ENCODE measurements at regions not wholly inside any gene's neighbourhood (a gene's known extent, or its start where the extent isn't known, plus 50 kb on each side); places are given as distances from the start of the nearest gene placed in this dataset.

DNA sequence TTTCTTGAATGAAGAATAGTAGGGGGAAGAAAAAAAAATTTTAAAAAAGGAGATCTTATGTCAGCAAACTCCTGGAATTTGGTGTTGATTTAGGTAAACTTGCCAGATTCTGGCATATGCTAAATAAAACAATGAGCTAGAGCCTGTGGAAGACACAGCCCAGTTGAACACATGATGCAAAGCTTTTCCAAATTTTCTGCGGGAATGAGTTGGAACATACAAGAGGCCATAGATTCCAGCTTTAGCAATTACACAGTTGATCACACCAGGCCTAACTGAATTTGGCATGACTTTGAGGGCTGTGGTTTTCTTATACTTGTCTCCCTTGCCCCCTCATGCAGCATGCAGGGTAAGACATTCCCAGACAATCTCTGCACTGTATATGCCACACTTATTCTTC is 297.0 kb downstream of the SH3GL2 start:
- TF ChIP-seq, protein P1, sequence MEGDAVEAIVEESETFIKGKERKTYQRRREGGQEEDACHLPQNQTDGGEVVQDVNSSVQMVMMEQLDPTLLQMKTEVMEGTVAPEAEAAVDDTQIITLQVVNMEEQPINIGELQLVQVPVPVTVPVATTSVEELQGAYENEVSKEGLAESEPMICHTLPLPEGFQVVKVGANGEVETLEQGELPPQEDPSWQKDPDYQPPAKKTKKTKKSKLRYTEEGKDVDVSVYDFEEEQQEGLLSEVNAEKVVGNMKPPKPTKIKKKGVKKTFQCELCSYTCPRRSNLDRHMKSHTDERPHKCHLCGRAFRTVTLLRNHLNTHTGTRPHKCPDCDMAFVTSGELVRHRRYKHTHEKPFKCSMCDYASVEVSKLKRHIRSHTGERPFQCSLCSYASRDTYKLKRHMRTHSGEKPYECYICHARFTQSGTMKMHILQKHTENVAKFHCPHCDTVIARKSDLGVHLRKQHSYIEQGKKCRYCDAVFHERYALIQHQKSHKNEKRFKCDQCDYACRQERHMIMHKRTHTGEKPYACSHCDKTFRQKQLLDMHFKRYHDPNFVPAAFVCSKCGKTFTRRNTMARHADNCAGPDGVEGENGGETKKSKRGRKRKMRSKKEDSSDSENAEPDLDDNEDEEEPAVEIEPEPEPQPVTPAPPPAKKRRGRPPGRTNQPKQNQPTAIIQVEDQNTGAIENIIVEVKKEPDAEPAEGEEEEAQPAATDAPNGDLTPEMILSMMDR (IDR thresholded peaks at IDR 0.05): no peak
- no peak for TF ChIP-seq POLR2A (IDR thresholded peaks at IDR 0.05)
